PC-9 (cell line): ENCODE measurements at regions not wholly inside any gene's neighbourhood (a gene's known extent, or its start where the extent isn't known, plus 50 kb on each side); places are given as distances from the start of the nearest gene placed in this dataset.

Experiments used
- EZH2 ChIP-seq: fragments of 200-600 bp; sonication (generic); IDR thresholded peaks from 2 replicates; pipeline ENCODE4 v1.8.0; 2017; ENCODE audit warnings: antibody characterized with exemption, low read depth
- TF ChIP-seq, protein P1 (sequence below): fragments of 200-600 bp; sonication (generic); conservative IDR thresholded peaks from 2 replicates; pipeline ENCODE4 v1.6.1; 2017; ENCODE audit warnings: mixed run types, antibody characterized with exemption, mild to moderate bottlenecking, moderate library complexity

GRCh38 chr1:198909973-198910372, 271.1 kb downstream of the PTPRC start:
- TF ChIP-seq, protein P1, sequence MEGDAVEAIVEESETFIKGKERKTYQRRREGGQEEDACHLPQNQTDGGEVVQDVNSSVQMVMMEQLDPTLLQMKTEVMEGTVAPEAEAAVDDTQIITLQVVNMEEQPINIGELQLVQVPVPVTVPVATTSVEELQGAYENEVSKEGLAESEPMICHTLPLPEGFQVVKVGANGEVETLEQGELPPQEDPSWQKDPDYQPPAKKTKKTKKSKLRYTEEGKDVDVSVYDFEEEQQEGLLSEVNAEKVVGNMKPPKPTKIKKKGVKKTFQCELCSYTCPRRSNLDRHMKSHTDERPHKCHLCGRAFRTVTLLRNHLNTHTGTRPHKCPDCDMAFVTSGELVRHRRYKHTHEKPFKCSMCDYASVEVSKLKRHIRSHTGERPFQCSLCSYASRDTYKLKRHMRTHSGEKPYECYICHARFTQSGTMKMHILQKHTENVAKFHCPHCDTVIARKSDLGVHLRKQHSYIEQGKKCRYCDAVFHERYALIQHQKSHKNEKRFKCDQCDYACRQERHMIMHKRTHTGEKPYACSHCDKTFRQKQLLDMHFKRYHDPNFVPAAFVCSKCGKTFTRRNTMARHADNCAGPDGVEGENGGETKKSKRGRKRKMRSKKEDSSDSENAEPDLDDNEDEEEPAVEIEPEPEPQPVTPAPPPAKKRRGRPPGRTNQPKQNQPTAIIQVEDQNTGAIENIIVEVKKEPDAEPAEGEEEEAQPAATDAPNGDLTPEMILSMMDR, result no peak
- TF ChIP-seq EZH2, result no peak
